ENCODE measurements at regions not wholly inside any gene's neighbourhood (a gene's known extent, or its start where the extent isn't known, plus 50 kb on each side); places are given as distances from the start of the nearest gene placed in this dataset.

GRCh38 chr1:239804266-239804665 is 287.4 kb upstream of the FMN2 start:
- DNase-seq, result no peak

GRCh38 chr1:239805042-239805441 is 286.6 kb upstream of the FMN2 start:
- DNase-seq, result no peak

- DNase-seq, result no peak
Observed at GRCh38 chr1:239805851-239806772, 285.6 kb upstream of the FMN2 start.

GRCh38 chr1:239806897-239807296 is 284.8 kb upstream of the FMN2 start:
- DNase-seq, result no peak

- DNase-seq, result no peak
Observed at GRCh38 chr1:239807361-239807760, 284.3 kb upstream of the FMN2 start.

GRCh38 chr1:239810061-239810481 is 281.6 kb upstream of the FMN2 start:
- no peak for DNase-seq

GRCh38 chr1:239811211-239811885 is 280.3 kb upstream of the FMN2 start:
- DNase-seq, result no peak

GRCh38 chr1:239812580-239812979 is 279.1 kb upstream of the FMN2 start:
- no peak for DNase-seq

- no peak for DNase-seq
Observed at GRCh38 chr1:239814306-239814881, 277.3 kb upstream of the FMN2 start.

- DNase-seq, result no peak
Observed at GRCh38 chr1:239815074-239815473, 276.6 kb upstream of the FMN2 start.

- no peak for DNase-seq
Observed at GRCh38 chr1:239816081-239816782, 275.5 kb upstream of the FMN2 start.

- DNase-seq, result no peak
Observed at GRCh38 chr1:239817276-239817675, 274.4 kb upstream of the FMN2 start.

GRCh38 chr1:239817801-239818200 is 273.9 kb upstream of the FMN2 start:
- DNase-seq, result no peak

- no peak for DNase-seq
Observed at GRCh38 chr1:239819096-239819495, 272.6 kb upstream of the FMN2 start.

GRCh38 chr1:239819756-239820250 is 271.9 kb upstream of the FMN2 start:
- no peak for DNase-seq

GRCh38 chr1:239823852-239824251 is 267.8 kb upstream of the FMN2 start:
- DNase-seq, result no peak

GRCh38 chr1:239826211-239826610 is 265.5 kb upstream of the FMN2 start:
- no peak for DNase-seq

- DNase-seq, result no peak
Observed at GRCh38 chr1:239826736-239827135, 264.9 kb upstream of the FMN2 start.

- DNase-seq, result no peak
Observed at GRCh38 chr1:239829535-239829934, 262.1 kb upstream of the FMN2 start.

GRCh38 chr1:239831577-239832355 is 259.9 kb upstream of the FMN2 start:
- DNase-seq, result no peak

GRCh38 chr1:239833723-239834122 is 258.0 kb upstream of the FMN2 start:
- no peak for DNase-seq

GRCh38 chr1:239835946-239836440 is 255.7 kb upstream of the FMN2 start:
- DNase-seq, result no peak

All from NCI-H1048 (cell line).